HG03442 (cell line): ENCODE measurements at regions not wholly inside any gene's neighbourhood (a gene's known extent, or its start where the extent isn't known, plus 50 kb on each side); places are given as distances from the start of the nearest gene placed in this dataset.
"Not testable (repeated sequence)": the region's sequence is repeated elsewhere in the genome, so short reads cannot be mapped to it uniquely, and the experiment has no call there.

ENCODE experiments used
- ATAC-seq: cut with Tn5 transposase; IDR thresholded peaks from one replicate; pipeline ENCODE4 v1.9.1; 2021; ENCODE audit warnings: mild to moderate bottlenecking, moderate library complexity; ENCODE audit not compliant: unreplicated experiment

DNA sequence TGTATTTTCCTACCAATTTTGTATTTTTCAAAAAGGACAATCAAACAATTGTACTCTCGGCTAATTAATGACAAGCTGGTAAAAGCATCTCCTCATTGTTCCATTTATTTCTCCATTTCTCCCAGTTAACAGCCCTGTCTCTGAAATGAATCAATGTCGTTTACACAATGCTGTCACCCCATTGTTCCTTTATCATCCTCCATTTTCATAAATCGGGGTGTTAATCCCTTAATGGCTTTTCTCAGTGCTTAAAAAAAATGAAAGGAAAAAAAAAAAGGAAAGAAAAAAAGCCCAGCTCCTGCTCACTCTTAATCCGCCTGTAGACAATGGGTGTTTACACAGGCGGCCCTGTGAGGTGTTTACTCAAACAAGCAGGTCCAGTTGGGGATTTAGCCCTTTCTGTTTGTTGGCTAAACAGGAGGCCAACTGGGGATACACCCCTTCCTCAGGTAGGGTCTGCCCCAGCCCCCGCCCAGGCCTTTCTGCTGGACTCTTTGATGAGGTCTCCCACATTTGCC lies 86.8 kb upstream of the SALL1 start:
- no peak for ATAC-seq

DNA sequence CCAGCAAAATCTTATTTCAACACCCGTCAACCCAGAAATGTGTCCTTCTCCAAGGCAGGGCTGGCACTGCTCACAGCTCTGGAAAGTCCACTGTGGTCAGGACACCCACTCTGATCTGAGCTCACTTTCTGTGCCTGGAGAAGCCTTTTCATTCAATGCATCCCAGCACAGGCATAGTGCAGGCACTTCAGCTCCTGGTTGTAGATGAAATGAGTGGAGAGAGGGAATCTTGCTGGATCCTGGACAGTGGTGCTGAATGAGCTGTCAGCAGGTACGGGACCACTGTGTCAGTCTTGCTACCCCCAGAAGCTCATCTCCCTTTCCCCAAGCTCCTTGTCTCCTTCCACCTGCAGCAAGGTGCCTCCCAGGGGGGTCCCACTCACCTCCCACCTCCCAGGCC lies 86.1 kb upstream of the SALL1 start:
- no peak for ATAC-seq

DNA sequence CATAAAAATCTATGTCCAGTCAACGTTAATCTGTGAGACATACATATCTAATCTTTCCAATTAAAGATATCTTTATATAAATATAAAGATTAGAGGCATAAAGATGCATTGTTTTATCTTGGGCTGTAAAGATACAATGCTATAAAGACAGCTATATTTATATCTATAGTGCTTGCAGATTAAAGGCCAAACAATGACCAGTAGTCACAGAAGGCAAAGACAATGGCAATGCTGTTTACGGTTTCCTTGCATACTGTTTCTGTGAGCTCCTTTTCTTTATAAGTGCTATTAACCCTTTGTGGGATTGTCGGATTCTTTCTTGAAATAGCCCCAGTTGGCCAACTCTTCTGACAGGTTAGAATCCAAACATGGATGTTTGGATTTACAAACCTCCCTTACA lies 85.5 kb upstream of the SALL1 start:
- ATAC-seq: no peak

DNA sequence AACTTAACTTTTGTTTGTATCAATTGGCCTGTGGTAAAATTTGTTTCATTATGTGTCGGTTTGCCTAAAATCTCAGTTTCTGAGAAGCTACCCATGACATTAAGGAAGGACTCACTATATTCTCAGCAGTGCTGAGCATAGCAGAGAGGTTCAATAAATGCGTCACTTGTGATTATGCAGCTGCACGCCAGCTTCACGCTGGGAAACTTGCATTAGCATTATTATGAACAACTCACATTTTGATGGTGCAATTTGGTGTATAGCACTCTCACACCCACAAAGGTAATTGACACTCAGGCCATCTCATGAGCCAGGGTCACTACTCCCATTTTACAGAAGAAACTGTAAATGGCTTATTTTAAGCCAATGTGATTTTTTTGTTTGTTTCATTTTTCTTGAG lies 80.6 kb upstream of the SALL1 start:
- ATAC-seq: no peak

DNA sequence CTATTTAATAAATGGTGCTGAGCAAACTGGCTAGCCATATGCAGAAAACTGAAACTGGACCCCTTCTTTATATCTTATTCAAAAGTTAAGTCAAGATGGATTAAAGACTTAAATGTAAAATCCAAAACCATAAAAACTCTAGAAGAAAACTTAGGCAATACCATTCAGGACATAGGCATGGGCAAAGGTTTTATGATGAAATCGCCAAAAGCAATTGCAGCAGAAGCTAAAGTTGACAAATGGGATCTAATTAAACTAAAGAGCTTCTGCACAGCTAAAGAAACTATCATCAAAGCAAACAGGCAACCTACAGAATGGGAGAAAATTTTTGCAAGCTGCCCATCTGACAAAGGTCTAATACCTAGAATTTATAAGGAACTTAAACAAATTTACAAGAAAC lies 79.0 kb upstream of the SALL1 start:
- ATAC-seq: not testable (repeated sequence)

DNA sequence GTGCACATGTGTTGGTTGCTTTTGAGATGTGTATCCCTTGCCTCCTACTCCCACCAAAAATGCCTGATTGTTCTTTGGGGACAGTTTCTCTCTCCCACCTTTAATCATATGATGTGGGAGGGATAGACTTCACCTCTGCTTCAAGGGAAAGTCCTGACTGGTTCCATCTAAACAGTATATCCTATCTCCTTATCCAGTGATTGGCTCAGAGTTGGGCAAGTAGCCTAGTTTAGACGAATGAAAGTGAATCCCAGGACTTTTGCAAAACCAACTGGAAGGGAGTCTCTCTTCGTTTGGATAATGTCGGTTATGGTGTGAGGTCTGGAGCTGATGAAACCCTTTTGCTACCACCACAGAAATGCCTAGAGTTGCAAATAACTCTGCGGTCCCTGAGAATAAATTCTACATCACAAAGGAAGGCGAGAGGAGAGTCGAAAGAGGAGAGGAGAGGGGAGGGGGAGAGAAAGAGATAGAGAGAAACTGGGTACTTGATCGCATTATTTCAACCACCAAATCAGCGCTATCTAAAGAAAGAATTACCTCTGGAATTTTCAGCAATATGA lies 77.1 kb upstream of the SALL1 start:
- ATAC-seq: no peak

DNA sequence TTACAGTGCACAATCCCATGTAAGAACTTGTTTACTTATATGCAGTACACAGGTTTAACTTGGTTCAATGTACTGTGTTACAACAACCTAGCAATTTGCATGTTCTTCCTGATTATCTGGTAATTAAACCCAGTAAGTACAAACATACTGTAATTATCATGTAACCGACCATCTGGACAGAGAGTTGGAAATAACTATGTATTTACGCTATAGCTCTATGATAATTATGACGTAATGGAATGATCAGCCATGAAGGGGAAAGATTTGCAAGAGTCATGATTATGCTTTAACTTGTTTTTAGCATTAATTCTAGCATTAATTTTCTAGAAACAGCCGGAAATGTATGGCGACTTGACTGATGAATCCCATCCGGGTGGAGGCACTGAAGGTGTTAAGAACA lies 74.8 kb upstream of the SALL1 start:
- no peak for ATAC-seq

DNA sequence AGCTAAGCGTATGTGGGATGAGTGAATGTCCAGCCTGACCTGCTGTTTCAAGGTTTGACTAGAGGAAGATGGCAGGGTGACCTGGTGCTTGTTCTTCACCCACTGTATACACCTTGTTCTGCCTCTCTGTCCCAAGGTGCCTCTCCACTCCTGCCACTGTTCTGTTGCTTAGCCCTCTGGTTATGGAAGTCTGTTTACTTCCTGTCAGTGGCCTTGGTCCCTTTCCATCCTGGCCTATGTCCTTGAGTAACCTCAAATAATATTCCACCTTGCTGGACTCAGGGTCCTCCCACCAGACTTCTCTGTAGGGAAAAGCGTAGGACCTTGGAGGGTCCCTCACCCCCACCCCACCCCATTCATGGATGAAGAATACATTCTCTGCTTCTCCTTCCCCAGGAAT lies 73.2 kb upstream of the SALL1 start:
- no peak for ATAC-seq

DNA sequence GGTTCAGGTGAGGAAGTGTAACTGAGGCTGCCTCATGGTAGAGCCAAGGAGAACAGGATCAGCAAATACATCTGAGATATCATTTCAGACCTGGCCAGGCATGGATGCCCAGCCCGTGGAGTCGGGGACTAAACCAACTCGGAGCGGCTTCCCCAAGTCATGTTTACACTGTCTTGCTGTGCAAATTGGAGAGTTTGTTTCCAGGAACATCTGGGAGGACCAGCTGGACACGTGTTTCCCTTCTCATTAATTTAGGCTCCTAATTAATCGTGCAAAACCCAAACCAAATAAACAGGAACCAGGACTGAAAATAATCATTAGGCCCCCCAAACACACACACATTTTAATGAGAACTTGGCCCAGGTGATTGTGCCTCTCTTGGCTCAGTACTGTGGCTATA lies 70.9 kb upstream of the SALL1 start:
- no peak for ATAC-seq

DNA sequence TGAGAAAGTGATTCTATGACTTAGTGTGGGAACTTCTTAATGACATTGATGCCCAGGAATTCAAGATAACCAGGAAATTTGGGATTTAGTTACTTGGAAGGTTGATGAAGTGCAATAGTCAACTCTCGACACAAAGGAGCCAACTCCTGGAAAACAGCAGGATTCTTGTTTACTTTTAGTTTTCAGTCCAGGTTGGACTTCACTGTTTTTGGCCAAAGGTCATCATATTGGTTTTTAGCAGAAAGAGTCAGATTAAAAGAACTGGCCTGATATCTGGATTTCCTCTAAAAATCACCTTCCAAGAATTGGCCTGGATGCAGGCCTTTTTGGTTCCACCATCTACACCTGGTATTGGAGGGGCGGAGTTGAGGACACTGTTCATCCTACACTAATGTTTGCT lies 60.1 kb upstream of the SALL1 start:
- ATAC-seq: no peak

DNA sequence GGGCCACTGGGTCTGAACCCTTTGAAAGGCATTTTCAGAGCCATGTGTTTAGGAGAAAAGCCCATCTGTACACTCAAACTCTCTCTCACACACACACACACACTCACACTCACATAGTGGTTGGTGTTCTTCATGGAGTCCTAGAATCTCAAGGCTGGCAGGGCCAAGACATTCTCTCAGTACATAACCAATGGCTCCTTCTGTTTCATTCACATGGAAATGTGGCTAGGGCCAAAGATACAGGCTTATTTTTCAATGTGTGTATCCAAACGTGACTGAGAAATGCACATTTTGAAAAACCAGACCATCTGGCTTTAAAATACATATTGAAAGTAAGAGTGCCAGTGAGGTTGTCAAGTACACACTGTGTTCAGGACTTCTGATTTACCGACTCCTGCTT lies 59.0 kb upstream of the SALL1 start:
- no peak for ATAC-seq

DNA sequence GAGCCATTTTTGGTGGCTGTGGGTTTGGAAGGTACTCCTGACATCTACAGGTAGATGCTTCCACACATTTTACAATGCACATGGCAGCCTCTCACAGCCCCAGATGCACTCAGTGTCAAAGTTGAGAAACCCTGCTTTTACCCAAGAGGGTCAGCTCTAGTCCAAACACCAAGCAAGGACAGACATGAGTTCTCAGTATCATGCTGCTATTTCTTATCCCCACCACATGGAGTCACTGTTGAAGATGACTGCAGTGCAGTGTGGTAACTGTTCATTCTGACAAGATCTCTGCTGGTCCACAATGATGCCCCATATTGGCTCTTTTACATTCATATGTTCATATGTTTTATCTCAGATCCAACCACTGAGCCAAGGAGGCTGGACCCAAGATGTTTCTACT lies 50.5 kb upstream of the SALL1 start:
- ATAC-seq: no peak
